ENCODE measurements at regions not wholly inside any gene's neighbourhood (a gene's known extent, or its start where the extent isn't known, plus 50 kb on each side); places are given as distances from the start of the nearest gene placed in this dataset.
"Not testable (repeated sequence)": the region's sequence is repeated elsewhere in the genome, so short reads cannot be mapped to it uniquely, and the experiment has no call there.

GRCh38 chr12:83573671-83574070, 887.0 kb downstream of the TMTC2 start:
- Mint-ChIP-seq H3K27ac (no peak overlapping the region), H3K9me3 (peaks cover 4% of the 10 kb centered on the region), H3K27me3 (no peaks in the 10 kb centered on the region), H3K4me1 (ENCODE audit: low read depth) (no peaks in the 10 kb centered on the region), H3K36me3 (no peaks in the 10 kb centered on the region), H3K4me3 (no peak overlapping the region)
- DNase-seq: no peak
- POLR2A ChIA-PET: no interaction called here
- CTCF ChIA-PET: no interaction called here
- intact Hi-C loops (cut with micrococcal nuclease): no loop called here

GRCh38 chr12:83559650-83560049, 872.9 kb downstream of the TMTC2 start:
- no peaks in the 10 kb centered on the region for H3K27me3 Mint-ChIP-seq
- intact Hi-C loops (cut with micrococcal nuclease): no loop called here
- H3K4me3 Mint-ChIP-seq: no peak overlapping the region

GRCh38 chr12:83556040-83556439, 869.3 kb downstream of the TMTC2 start:
- POLR2A ChIA-PET; H3K27ac Mint-ChIP-seq; H3K36me3 Mint-ChIP-seq; CTCF ChIA-PET; intact Hi-C loops (cut with micrococcal nuclease); H3K4me3 Mint-ChIP-seq; DNase-seq; H3K4me1 Mint-ChIP-seq (ENCODE audit: low read depth); H3K27me3 Mint-ChIP-seq: not testable (repeated sequence)
- H3K9me3 Mint-ChIP-seq: peaks cover 11% of the 10 kb centered on the region

More at GRCh38 chr12:83559650-83560049, 872.9 kb downstream of the TMTC2 start:
- POLR2A ChIA-PET: no interaction called here
- no peaks in the 10 kb centered on the region for H3K4me1 Mint-ChIP-seq (ENCODE audit: low read depth)
- CTCF ChIA-PET: no interaction called here
- H3K36me3 Mint-ChIP-seq: no peaks in the 10 kb centered on the region
- no peak overlapping the region for H3K27ac Mint-ChIP-seq
- no peak for DNase-seq
- H3K9me3 Mint-ChIP-seq: peaks cover 6% of the 10 kb centered on the region

GRCh38 chr12:83541446-83541845, 854.7 kb downstream of the TMTC2 start:
- H3K36me3 Mint-ChIP-seq: no peaks in the 10 kb centered on the region

GRCh38 chr12:83538361-83538965, 851.8 kb downstream of the TMTC2 start:
- no peak overlapping the region for H3K27ac Mint-ChIP-seq
- no peaks in the 10 kb centered on the region for H3K36me3 Mint-ChIP-seq
- H3K4me1 Mint-ChIP-seq (ENCODE audit: low read depth): no peaks in the 10 kb centered on the region
- intact Hi-C loops (cut with micrococcal nuclease): no loop called here
- no peaks in the 10 kb centered on the region for H3K27me3 Mint-ChIP-seq
- no peaks in the 10 kb centered on the region for H3K9me3 Mint-ChIP-seq
- ChIA-PET POLR2A (no interaction called here), CTCF (no interaction called here)
- H3K4me3 Mint-ChIP-seq: no peak overlapping the region
- DNase-seq: no peak

More at GRCh38 chr12:83541446-83541845, 854.7 kb downstream of the TMTC2 start:
- peaks cover 13% of the 10 kb centered on the region for H3K9me3 Mint-ChIP-seq
- H3K27ac Mint-ChIP-seq: no peak overlapping the region
- CTCF ChIA-PET: no interaction called here
- H3K4me3 Mint-ChIP-seq: no peak overlapping the region
- no peaks in the 10 kb centered on the region for H3K4me1 Mint-ChIP-seq (ENCODE audit: low read depth)
- DNase-seq: no peak
- no peaks in the 10 kb centered on the region for H3K27me3 Mint-ChIP-seq
- POLR2A ChIA-PET: no interaction called here
- intact Hi-C loops (cut with micrococcal nuclease): no loop called here

- ChIA-PET CTCF (no interaction called here), POLR2A (no interaction called here)
- H3K9me3 Mint-ChIP-seq: no peaks in the 10 kb centered on the region
- intact Hi-C loops (cut with micrococcal nuclease): no loop called here
- no peak overlapping the region for H3K4me3 Mint-ChIP-seq
- no peaks in the 10 kb centered on the region for H3K36me3 Mint-ChIP-seq
- no peak for DNase-seq
- no peaks in the 10 kb centered on the region for H3K4me1 Mint-ChIP-seq (ENCODE audit: low read depth)
- no peak overlapping the region for H3K27ac Mint-ChIP-seq
- no peaks in the 10 kb centered on the region for H3K27me3 Mint-ChIP-seq
These were observed 850.8 kb downstream of the TMTC2 start for GRCh38 chr12:83537428-83538053.

- no peaks in the 10 kb centered on the region for H3K9me3 Mint-ChIP-seq
- POLR2A ChIA-PET: no interaction called here
- intact Hi-C loops (cut with micrococcal nuclease): no loop called here
- no peak overlapping the region for H3K27ac Mint-ChIP-seq
- H3K36me3 Mint-ChIP-seq: no peaks in the 10 kb centered on the region
- no peaks in the 10 kb centered on the region for H3K4me1 Mint-ChIP-seq (ENCODE audit: low read depth)
- H3K27me3 Mint-ChIP-seq: no peaks in the 10 kb centered on the region
- DNase-seq: no peak
- no peak overlapping the region for H3K4me3 Mint-ChIP-seq
- CTCF ChIA-PET: no interaction called here
These were observed 849.8 kb downstream of the TMTC2 start for GRCh38 chr12:83536496-83536895.

- no peak for DNase-seq
- Mint-ChIP-seq H3K9me3 (no peaks in the 10 kb centered on the region), H3K36me3 (no peaks in the 10 kb centered on the region), H3K27ac (no peak overlapping the region), H3K4me1 (ENCODE audit: low read depth) (no peaks in the 10 kb centered on the region), H3K27me3 (no peaks in the 10 kb centered on the region), H3K4me3 (no peak overlapping the region)
- intact Hi-C loops (cut with micrococcal nuclease): no loop called here
- ChIA-PET CTCF (no interaction called here), POLR2A (no interaction called here)
These were observed 841.9 kb downstream of the TMTC2 start for GRCh38 chr12:83528571-83528970.

DNA sequence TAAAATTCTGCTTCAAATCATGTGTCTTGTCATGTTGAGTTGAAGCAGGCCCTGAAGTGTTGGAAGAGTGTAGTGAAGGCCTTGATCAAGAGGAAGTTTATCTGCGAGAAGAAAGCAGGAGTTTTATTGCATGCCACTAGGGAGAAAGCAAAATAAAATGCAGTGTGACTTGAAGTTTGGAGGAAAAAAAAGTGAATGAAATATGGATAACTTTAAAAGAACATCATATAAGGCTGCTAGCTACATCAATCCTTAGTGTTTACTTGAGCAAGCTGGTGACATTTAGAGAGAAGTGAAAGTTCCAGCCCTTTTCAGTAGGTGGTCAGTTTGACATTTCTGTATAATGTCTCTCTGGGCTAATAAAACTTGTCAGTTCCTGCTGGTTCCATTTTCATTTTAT, 841.1 kb downstream of the TMTC2 start:
- H3K4me3 Mint-ChIP-seq: no peak overlapping the region
- no peak for DNase-seq
- ChIA-PET POLR2A (no interaction called here), CTCF (no interaction called here)
- no peak overlapping the region for H3K27ac Mint-ChIP-seq
- intact Hi-C loops (cut with micrococcal nuclease): no loop called here
- no peaks in the 10 kb centered on the region for H3K36me3 Mint-ChIP-seq
- no peaks in the 10 kb centered on the region for H3K27me3 Mint-ChIP-seq
- no peaks in the 10 kb centered on the region for H3K9me3 Mint-ChIP-seq
- no peaks in the 10 kb centered on the region for H3K4me1 Mint-ChIP-seq (ENCODE audit: low read depth)

GRCh38 chr12:83515306-83516026, 828.8 kb downstream of the TMTC2 start:
- no peaks in the 10 kb centered on the region for H3K9me3 Mint-ChIP-seq
- ChIA-PET POLR2A (no interaction called here), CTCF (no interaction called here)
- H3K27ac Mint-ChIP-seq: no peak overlapping the region
- intact Hi-C loops (cut with micrococcal nuclease): no loop called here
- H3K27me3 Mint-ChIP-seq: no peaks in the 10 kb centered on the region
- H3K4me1 Mint-ChIP-seq (ENCODE audit: low read depth): no peaks in the 10 kb centered on the region
- DNase-seq: no peak
- no peaks in the 10 kb centered on the region for H3K36me3 Mint-ChIP-seq
- H3K4me3 Mint-ChIP-seq: no peak overlapping the region

DNA sequence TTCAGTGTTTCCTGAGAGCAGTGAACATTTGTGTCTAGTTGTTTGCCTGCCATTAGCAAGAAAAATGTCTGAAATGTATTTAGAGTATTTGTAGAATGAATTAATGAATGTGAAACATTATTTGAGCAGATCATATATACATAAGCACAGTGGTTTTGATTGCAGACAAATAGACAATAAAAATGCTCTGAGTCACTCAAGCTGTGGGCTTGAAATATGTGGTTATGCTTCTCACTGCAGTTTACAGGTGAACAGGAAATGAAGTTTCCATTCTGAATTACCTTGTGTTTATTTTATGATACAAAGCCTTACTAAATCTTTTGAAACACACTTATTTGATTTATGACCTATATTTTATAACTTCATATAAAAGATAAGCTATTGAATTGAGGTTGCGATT, 827.7 kb downstream of the TMTC2 start:
- Mint-ChIP-seq H3K27me3 (no peaks in the 10 kb centered on the region), H3K36me3 (no peaks in the 10 kb centered on the region), H3K9me3 (no peaks in the 10 kb centered on the region), H3K4me1 (ENCODE audit: low read depth) (no peaks in the 10 kb centered on the region), H3K27ac (no peak overlapping the region), H3K4me3 (no peak overlapping the region)
- DNase-seq: no peak
- intact Hi-C loops (cut with micrococcal nuclease): no loop called here
- POLR2A ChIA-PET: no interaction called here
- CTCF ChIA-PET: no interaction called here

DNA sequence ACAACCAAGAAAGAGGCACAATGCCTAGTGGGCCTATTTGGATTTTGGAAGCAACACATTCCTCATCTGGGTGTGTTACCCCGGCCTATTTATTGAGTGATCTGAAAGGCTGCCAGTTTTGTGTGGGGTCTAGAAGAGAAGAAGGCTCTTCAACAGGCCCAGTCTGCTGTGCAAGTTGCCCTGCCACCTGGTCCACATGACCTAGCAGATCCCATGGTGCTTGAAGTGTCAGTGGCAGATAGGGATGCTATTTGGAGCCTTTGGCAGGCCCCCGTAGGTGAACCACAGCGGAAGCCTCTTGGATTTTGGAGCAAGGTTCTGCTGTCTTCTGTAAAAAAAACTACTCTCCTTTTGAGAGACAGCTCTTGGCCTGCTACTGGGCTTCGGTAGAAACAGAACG, 820.1 kb downstream of the TMTC2 start:
- intact Hi-C loops (cut with micrococcal nuclease): no loop called here
- DNase-seq: no peak
- Mint-ChIP-seq H3K9me3 (no peaks in the 10 kb centered on the region), H3K4me1 (ENCODE audit: low read depth) (no peaks in the 10 kb centered on the region), H3K4me3 (no peak overlapping the region), H3K36me3 (no peaks in the 10 kb centered on the region), H3K27me3 (no peaks in the 10 kb centered on the region), H3K27ac (no peak overlapping the region)
- CTCF ChIA-PET: no interaction called here
- POLR2A ChIA-PET: no interaction called here

GRCh38 chr12:83505586-83505985, 818.9 kb downstream of the TMTC2 start:
- intact Hi-C loops (cut with micrococcal nuclease): no loop called here
- H3K27ac Mint-ChIP-seq: no peak overlapping the region
- ChIA-PET CTCF (no interaction called here), POLR2A (interaction anchor here (0.6 kb wide), 1 partner anchor 606 kb away, joined by 3 read pairs; no protein-coding TSS in a partner anchor)
- no peak overlapping the region for H3K4me3 Mint-ChIP-seq
- H3K36me3 Mint-ChIP-seq: no peaks in the 10 kb centered on the region
- H3K9me3 Mint-ChIP-seq: peaks cover 3% of the 10 kb centered on the region
- H3K27me3 Mint-ChIP-seq: no peaks in the 10 kb centered on the region
- DNase-seq: no peak
- H3K4me1 Mint-ChIP-seq (ENCODE audit: low read depth): no peaks in the 10 kb centered on the region
